ENCODE measurements at regions not wholly inside any gene's neighbourhood (a gene's known extent, or its start where the extent isn't known, plus 50 kb on each side); places are given as distances from the start of the nearest gene placed in this dataset.

- TF ChIP-seq NCOA1 (IDR thresholded peaks at IDR 0.05; ENCODE audit: low read depth) (no peak), ERF (CRISPR knock-in tag; IDR thresholded peaks at IDR 0.05) (no peak), KAT2B (IDR thresholded peaks at IDR 0.05; ENCODE audit: low read depth, low read length) (no peak), HDAC1 (IDR thresholded peaks at IDR 0.05) (no peak), HCFC1 (IDR thresholded peaks at IDR 0.05; ENCODE audit: low read depth, low read length) (no peak), ZNF695 (CRISPR knock-in tag; IDR thresholded peaks at IDR 0.05) (no peak), ZNF280B (CRISPR knock-in tag; IDR thresholded peaks at IDR 0.05) (no peak), ZZZ3 (IDR thresholded peaks at IDR 0.05) (no peak), RFX5 (IDR thresholded peaks at IDR 0.05; ENCODE audit: low read depth, low read length) (no peak)
- TF ChIP-seq, protein P1, sequence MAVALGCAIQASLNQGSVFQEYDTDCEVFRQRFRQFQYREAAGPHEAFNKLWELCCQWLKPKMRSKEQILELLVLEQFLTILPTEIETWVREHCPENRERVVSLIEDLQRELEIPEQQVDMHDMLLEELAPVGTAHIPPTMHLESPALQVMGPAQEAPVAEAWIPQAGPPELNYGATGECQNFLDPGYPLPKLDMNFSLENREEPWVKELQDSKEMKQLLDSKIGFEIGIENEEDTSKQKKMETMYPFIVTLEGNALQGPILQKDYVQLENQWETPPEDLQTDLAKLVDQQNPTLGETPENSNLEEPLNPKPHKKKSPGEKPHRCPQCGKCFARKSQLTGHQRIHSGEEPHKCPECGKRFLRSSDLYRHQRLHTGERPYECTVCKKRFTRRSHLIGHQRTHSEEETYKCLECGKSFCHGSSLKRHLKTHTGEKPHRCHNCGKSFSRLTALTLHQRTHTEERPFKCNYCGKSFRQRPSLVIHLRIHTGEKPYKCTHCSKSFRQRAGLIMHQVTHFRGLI (CRISPR knock-in tag; IDR thresholded peaks at IDR 0.05), result no peak
These were observed 206.0 kb upstream of the PCDH17 start for GRCh38 chr13:57425531-57425930.

All from K562 (cell line).